MM.1S (cell line): ENCODE measurements at regions not wholly inside any gene's neighbourhood (a gene's known extent, or its start where the extent isn't known, plus 50 kb on each side); places are given as distances from the start of the nearest gene placed in this dataset.

Experiments used
- DNase-seq: peaks from one replicate; pipeline ENCODE4 v3.0.0-alpha.2; 2015
- H2AFZ ChIP-seq: fragments of 300-600 bp; sonication (generic); 2 replicates; pipeline ENCODE4 v1.6.0; 2016; ENCODE audit warnings: antibody characterized with exemption, low read length
- H3F3A ChIP-seq: fragments of 300-600 bp; sonication (generic); 2 replicates; pipeline ENCODE4 v1.6.1; 2016; ENCODE audit warnings: mild to moderate bottlenecking, antibody characterized with exemption, low read length, moderate library complexity, mixed read lengths; ENCODE audit not compliant: insufficient read depth
- H3K27ac ChIP-seq: fragments of 300-600 bp; sonication (generic); 2 replicates; pipeline ENCODE4 v1.5.1; 2016; ENCODE audit warnings: mild to moderate bottlenecking, low read length
- H3K27me3 ChIP-seq: fragments of 300-600 bp; sonication (generic); replicated peaks from 2 replicates; pipeline ENCODE4 v1.6.0; 2016; ENCODE audit warnings: low read length; ENCODE audit not compliant: insufficient read depth
- H3K36me3 ChIP-seq: fragments of 300-600 bp; sonication (generic); replicated peaks from 2 replicates; pipeline ENCODE4 v1.6.1; 2016; ENCODE audit warnings: mild to moderate bottlenecking, low read length, mixed read lengths; ENCODE audit not compliant: insufficient read depth
- H3K4me1 ChIP-seq: fragments of 300-600 bp; sonication (generic); 2 replicates; pipeline ENCODE4 v1.6.1; 2016; ENCODE audit warnings: low read length, mixed read lengths
- H3K4me2 ChIP-seq: fragments of 300-600 bp; sonication (generic); 2 replicates; pipeline ENCODE4 v1.6.0; 2016; ENCODE audit warnings: low read depth, low read length
- H3K4me3 ChIP-seq: fragments of 300-600 bp; sonication (generic); 2 replicates; pipeline ENCODE4 v1.5.1; 2016; ENCODE audit warnings: low read length, mixed read lengths
- H3K79me2 ChIP-seq: fragments of 300-600 bp; sonication (generic); 2 replicates; pipeline ENCODE4 v1.6.1; 2016; ENCODE audit warnings: mixed run types, low read length, mixed read lengths
- H3K9ac ChIP-seq: fragments of 300-600 bp; sonication (generic); 2 replicates; pipeline ENCODE4 v1.6.1; 2016; ENCODE audit warnings: low read length, mixed read lengths
- H3K9me2 ChIP-seq: fragments of 300-600 bp; sonication (generic); replicated peaks from 2 replicates; pipeline ENCODE4 v1.6.1; 2016; ENCODE audit warnings: mild to moderate bottlenecking, low read length, mixed read lengths; ENCODE audit not compliant: insufficient read depth
- H3K9me3 ChIP-seq: fragments of 300-600 bp; sonication (generic); replicated peaks from 2 replicates; pipeline ENCODE4 v1.6.1; 2016; ENCODE audit warnings: mild to moderate bottlenecking, low read length, mixed read lengths; ENCODE audit not compliant: insufficient read depth
- H4K20me1 ChIP-seq: fragments of 300-600 bp; sonication (generic); 2 replicates; pipeline ENCODE4 v1.6.1; 2016; ENCODE audit warnings: mild to moderate bottlenecking, low read length, moderate library complexity, mixed read lengths; ENCODE audit not compliant: insufficient read depth
- EZH2 ChIP-seq: fragments of 300-600 bp; sonication (generic); optimal IDR thresholded peaks from 2 replicates; pipeline ENCODE3; 2017; ENCODE audit warnings: low read depth, mild to moderate bottlenecking, antibody characterized with exemption, low read length, mixed read lengths
- EZH2phosphoT487 ChIP-seq: fragments of 300-600 bp; sonication (generic); IDR thresholded peaks from 2 replicates; pipeline ENCODE4 v1.6.1; 2018; ENCODE audit warnings: antibody characterized with exemption, low read length
- TF ChIP-seq, protein P1 (sequence below): fragments of 300-600 bp; sonication (generic); IDR thresholded peaks from 2 replicates; pipeline ENCODE4 v1.5.1; 2016; ENCODE audit warnings: antibody characterized with exemption, low read length, mixed read lengths

DNA sequence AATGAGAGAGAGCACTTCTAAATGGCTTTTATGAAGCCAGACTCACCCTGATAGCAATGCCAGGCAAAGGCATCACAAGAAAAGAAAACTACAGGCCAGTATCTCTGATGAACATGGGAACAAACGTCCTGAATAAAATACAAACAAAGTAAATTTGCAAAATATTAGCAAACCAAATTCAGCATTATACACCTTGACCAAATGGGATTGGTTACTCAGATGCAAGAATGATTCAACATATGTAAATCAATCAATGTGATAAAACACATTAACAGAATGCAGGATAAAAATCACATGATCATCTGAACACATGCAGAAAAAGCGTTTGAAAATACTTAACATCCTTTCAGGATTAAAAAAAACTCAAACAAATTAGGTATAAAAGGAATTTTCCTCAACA, 494.9 kb upstream of the CCDC54 start:
- H3K9me3 ChIP-seq, result no peaks in the 10 kb centered on the region
- H2AFZ ChIP-seq, result no peak overlapping the region
- DNase-seq, result no peak
- no peak overlapping the region for H3K4me2 ChIP-seq
- no peaks in the 10 kb centered on the region for H3K9me2 ChIP-seq
- no peaks in the 10 kb centered on the region for H3F3A ChIP-seq
- no peak overlapping the region for H3K27ac ChIP-seq
- H3K9ac ChIP-seq, result no peak overlapping the region
- no peaks in the 10 kb centered on the region for H4K20me1 ChIP-seq
- H3K4me1 ChIP-seq, result no peaks in the 10 kb centered on the region
- H3K79me2 ChIP-seq, result no peaks in the 10 kb centered on the region
- H3K27me3 ChIP-seq, result no peaks in the 10 kb centered on the region
- no peak overlapping the region for H3K4me3 ChIP-seq
- TF ChIP-seq EZH2 (no peak), EZH2phosphoT487 (no peak)
- TF ChIP-seq, protein P1, sequence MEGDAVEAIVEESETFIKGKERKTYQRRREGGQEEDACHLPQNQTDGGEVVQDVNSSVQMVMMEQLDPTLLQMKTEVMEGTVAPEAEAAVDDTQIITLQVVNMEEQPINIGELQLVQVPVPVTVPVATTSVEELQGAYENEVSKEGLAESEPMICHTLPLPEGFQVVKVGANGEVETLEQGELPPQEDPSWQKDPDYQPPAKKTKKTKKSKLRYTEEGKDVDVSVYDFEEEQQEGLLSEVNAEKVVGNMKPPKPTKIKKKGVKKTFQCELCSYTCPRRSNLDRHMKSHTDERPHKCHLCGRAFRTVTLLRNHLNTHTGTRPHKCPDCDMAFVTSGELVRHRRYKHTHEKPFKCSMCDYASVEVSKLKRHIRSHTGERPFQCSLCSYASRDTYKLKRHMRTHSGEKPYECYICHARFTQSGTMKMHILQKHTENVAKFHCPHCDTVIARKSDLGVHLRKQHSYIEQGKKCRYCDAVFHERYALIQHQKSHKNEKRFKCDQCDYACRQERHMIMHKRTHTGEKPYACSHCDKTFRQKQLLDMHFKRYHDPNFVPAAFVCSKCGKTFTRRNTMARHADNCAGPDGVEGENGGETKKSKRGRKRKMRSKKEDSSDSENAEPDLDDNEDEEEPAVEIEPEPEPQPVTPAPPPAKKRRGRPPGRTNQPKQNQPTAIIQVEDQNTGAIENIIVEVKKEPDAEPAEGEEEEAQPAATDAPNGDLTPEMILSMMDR, result no peak
- no peaks in the 10 kb centered on the region for H3K36me3 ChIP-seq

DNA sequence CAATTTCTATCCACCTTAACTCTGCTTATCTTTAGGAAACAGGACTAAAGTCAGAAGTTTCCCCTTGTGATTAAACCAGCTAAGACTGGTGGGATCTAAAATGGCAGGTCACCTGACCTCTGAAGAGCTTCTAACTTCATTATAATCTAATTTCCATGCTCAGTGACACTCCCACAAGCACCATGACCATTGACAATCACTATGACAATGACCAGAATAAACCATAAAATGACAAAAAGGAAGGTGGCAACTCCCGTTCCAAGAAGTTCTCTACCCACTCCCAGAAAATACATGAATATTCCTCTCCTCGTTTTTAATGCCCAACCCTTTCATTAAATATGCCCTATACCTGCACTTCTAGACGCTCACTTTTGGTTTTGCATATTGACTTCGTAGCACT, 471.2 kb upstream of the CCDC54 start:
- Histone ChIP-seq H3K36me3 (no peaks in the 10 kb centered on the region), H2AFZ (no peak overlapping the region), H3K4me3 (no peak overlapping the region), H3K9me3 (no peaks in the 10 kb centered on the region), H3K27ac (no peak overlapping the region), H3K9me2 (no peaks in the 10 kb centered on the region), H3K27me3 (no peaks in the 10 kb centered on the region), H3K4me2 (no peak overlapping the region), H3F3A (no peaks in the 10 kb centered on the region), H3K9ac (no peak overlapping the region), H3K79me2 (no peaks in the 10 kb centered on the region), H4K20me1 (no peaks in the 10 kb centered on the region), H3K4me1 (no peaks in the 10 kb centered on the region)
- TF ChIP-seq EZH2, result no peak
- no peak for TF ChIP-seq EZH2phosphoT487
- TF ChIP-seq, protein P1, result no peak
- no peak for DNase-seq

DNA sequence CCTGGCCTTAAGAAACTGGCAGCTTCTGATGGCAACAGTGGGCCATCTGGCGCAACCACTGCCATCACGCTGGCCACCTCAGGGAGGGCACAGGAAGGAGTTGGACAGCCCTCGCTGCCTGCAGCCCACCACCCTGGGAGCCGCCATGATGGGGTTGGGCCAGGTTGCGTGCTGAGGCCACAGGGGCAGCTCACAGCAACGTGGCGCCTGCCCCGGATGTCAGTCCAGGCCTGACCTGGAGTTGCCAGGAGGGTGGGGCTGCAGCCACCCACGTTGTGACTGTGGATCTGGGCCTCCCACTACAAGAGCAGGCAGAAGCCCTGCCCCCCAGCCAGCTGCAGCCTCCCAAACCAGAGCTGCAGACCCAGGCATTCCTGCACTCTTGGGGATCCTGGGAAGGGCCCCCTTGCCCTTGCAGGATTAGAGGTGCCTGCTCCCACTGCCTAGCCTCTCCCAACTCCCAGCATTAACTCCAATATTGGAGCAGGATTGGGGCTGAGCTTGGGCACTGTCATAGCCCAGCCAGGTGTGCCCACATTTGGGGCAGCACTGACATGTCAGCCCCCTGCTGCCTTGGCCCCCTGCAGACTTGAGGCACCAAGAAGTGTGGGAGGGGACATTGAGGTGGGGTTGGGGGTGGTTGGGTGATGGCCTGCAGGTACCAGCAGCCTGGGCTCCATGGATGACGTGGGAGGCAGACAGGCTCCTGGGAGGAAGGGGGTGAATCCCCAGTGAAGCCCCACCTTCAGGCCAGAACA, 468.9 kb upstream of the CCDC54 start:
- no peak overlapping the region for H2AFZ ChIP-seq
- H3K9ac ChIP-seq, result no peak overlapping the region
- H3K4me3 ChIP-seq, result no peak overlapping the region
- no peaks in the 10 kb centered on the region for H3F3A ChIP-seq
- no peaks in the 10 kb centered on the region for H4K20me1 ChIP-seq
- no peak overlapping the region for H3K4me2 ChIP-seq
- H3K9me2 ChIP-seq, result no peaks in the 10 kb centered on the region
- H3K27me3 ChIP-seq, result no peaks in the 10 kb centered on the region
- H3K4me1 ChIP-seq, result no peaks in the 10 kb centered on the region
- no peaks in the 10 kb centered on the region for H3K9me3 ChIP-seq
- no peak overlapping the region for H3K27ac ChIP-seq
- no peaks in the 10 kb centered on the region for H3K36me3 ChIP-seq
- H3K79me2 ChIP-seq, result no peaks in the 10 kb centered on the region
- DNase-seq, result no peak
- TF ChIP-seq EZH2, result no peak
- no peak for TF ChIP-seq EZH2phosphoT487
- TF ChIP-seq, protein P1, result no peak
